ENCODE measurements at regions not wholly inside any gene's neighbourhood (a gene's known extent, or its start where the extent isn't known, plus 50 kb on each side); places are given as distances from the start of the nearest gene placed in this dataset.

DNA sequence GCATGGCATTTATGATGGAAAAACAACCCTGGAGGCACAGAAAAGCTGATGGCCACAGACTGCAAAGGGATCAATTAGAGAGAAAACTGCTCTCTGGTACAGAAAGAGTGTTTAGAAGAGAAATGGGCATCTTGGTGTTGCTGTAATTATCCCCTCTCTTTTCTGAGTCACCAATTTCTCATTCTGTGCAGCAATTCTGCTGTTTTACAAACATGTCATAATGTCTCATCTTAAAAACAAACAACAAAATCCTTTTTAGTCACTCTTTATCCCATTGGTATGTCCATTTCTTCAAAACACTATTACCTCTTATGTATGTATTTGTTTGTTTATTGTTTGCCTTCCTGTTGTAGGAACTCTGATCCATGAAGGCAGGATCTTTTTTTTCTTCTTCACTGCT lies 73.9 kb upstream of the HK2 start:
- TF ChIP-seq RFX5 (IDR thresholded peaks at IDR 0.05) (no peak), POLR2A (IDR thresholded peaks at IDR 0.05; ENCODE audit: low read length) (no peak)
- TF ChIP-seq, protein P1, sequence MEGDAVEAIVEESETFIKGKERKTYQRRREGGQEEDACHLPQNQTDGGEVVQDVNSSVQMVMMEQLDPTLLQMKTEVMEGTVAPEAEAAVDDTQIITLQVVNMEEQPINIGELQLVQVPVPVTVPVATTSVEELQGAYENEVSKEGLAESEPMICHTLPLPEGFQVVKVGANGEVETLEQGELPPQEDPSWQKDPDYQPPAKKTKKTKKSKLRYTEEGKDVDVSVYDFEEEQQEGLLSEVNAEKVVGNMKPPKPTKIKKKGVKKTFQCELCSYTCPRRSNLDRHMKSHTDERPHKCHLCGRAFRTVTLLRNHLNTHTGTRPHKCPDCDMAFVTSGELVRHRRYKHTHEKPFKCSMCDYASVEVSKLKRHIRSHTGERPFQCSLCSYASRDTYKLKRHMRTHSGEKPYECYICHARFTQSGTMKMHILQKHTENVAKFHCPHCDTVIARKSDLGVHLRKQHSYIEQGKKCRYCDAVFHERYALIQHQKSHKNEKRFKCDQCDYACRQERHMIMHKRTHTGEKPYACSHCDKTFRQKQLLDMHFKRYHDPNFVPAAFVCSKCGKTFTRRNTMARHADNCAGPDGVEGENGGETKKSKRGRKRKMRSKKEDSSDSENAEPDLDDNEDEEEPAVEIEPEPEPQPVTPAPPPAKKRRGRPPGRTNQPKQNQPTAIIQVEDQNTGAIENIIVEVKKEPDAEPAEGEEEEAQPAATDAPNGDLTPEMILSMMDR (IDR thresholded peaks at IDR 0.05) = no peak

Data from A549 (cell line).